GM12878 (cell line): ENCODE measurements at regions not wholly inside any gene's neighbourhood (a gene's known extent, or its start where the extent isn't known, plus 50 kb on each side); places are given as distances from the start of the nearest gene placed in this dataset.

Experiments used
- ATF7 ChIP-seq: fragments of 450-650 bp; IDR thresholded peaks from 2 replicates; pipeline ENCODE4 v1.6.1; 2016; ENCODE audit warnings: low read depth, mild to moderate bottlenecking
- BRCA1 ChIP-seq: IDR thresholded peaks from 2 replicates; pipeline ENCODE4 v1.6.1; 2011; ENCODE audit warnings: low read depth, low read length, improper control_type of control experiment
- CHD2 ChIP-seq: IDR thresholded peaks from 2 replicates; pipeline ENCODE4 v1.6.1; 2011; ENCODE audit warnings: low read depth, low read length, improper control_type of control experiment, borderline replicate concordance
- KLF5 ChIP-seq: fragments of 450-650 bp; IDR thresholded peaks from 2 replicates; pipeline ENCODE4 v1.6.1; 2014; ENCODE audit warnings: mild to moderate bottlenecking; ENCODE audit not compliant: partially characterized antibody
- NBN ChIP-seq: fragments of 450-650 bp; IDR thresholded peaks from 2 replicates; pipeline ENCODE4 v1.6.1; 2016
- NFYB ChIP-seq: IDR thresholded peaks from 2 replicates; pipeline ENCODE4 v1.6.1; 2011; ENCODE audit warnings: low read depth, mild to moderate bottlenecking, low read length, improper control_type of control experiment, moderate library complexity; ENCODE audit not compliant: insufficient read depth
- NRF1 ChIP-seq: conservative IDR thresholded peaks from 2 replicates; pipeline ENCODE4 v1.6.1; 2011; ENCODE audit warnings: mild to moderate bottlenecking, low read depth, low read length, improper control_type of control experiment
- RELA ChIP-seq: fragments of 450-650 bp; IDR thresholded peaks from 2 replicates; pipeline ENCODE4 v1.8.0; 2014; ENCODE audit warnings: borderline replicate concordance; ENCODE audit not compliant: partially characterized antibody
- REST ChIP-seq: IDR thresholded peaks from 2 replicates; pipeline ENCODE4 v1.6.1; 2012; ENCODE audit warnings: mild to moderate bottlenecking, low read depth, low read length
- SIX5 ChIP-seq: IDR thresholded peaks from 2 replicates; pipeline ENCODE4 v1.6.1; 2011; ENCODE audit warnings: mild to moderate bottlenecking, low read depth, low read length, moderate library complexity; ENCODE audit not compliant: severe bottlenecking
- SREBF2 ChIP-seq: IDR thresholded peaks from 2 replicates; pipeline ENCODE4 v1.6.1; 2012; ENCODE audit warnings: mild to moderate bottlenecking, low read length
- TCF12 ChIP-seq: IDR thresholded peaks from 2 replicates; pipeline ENCODE4 v1.6.1; 2011; ENCODE audit warnings: low read depth, mild to moderate bottlenecking, low read length
- ZBTB40 ChIP-seq: fragments of 450-650 bp; IDR thresholded peaks from 2 replicates; pipeline ENCODE4 v1.6.1; 2016; ENCODE audit warnings: mild to moderate bottlenecking, moderate library complexity, borderline replicate concordance
- ZNF207 ChIP-seq: fragments of 450-650 bp; IDR thresholded peaks from 2 replicates; pipeline ENCODE4 v1.6.1; 2014; ENCODE audit warnings: antibody characterized with exemption, mild to moderate bottlenecking, borderline replicate concordance
- ZNF622 ChIP-seq: fragments of 450-650 bp; IDR thresholded peaks from 2 replicates; pipeline ENCODE4 v1.6.1; 2017; ENCODE audit warnings: mild to moderate bottlenecking, inconsistent platforms
- TF ChIP-seq, protein P1 (sequence below): fragments of 450-650 bp; IDR thresholded peaks from 2 replicates; pipeline ENCODE4 v1.6.1; 2016; ENCODE audit warnings: mild to moderate bottlenecking
- TF ChIP-seq, protein P2 (sequence below): fragments of 450-650 bp; IDR thresholded peaks from 2 replicates; pipeline ENCODE4 v1.6.1; 2017; ENCODE audit warnings: mild to moderate bottlenecking, low read depth, inconsistent platforms; ENCODE audit not compliant: poor library complexity, severe bottlenecking
- TF ChIP-seq, protein P3 (sequence below): fragments of 450-650 bp; conservative IDR thresholded peaks from 2 replicates; pipeline ENCODE4 v1.6.1; 2017; ENCODE audit warnings: mild to moderate bottlenecking, moderate library complexity

GRCh38 chr5:116365006-116365496 is 209.6 kb downstream of the SEMA6A start (continued):
- no peak for TF ChIP-seq BRCA1
- TF ChIP-seq, protein P1, sequence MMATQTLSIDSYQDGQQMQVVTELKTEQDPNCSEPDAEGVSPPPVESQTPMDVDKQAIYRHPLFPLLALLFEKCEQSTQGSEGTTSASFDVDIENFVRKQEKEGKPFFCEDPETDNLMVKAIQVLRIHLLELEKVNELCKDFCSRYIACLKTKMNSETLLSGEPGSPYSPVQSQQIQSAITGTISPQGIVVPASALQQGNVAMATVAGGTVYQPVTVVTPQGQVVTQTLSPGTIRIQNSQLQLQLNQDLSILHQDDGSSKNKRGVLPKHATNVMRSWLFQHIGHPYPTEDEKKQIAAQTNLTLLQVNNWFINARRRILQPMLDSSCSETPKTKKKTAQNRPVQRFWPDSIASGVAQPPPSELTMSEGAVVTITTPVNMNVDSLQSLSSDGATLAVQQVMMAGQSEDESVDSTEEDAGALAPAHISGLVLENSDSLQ = no peak
- peak; percentile 42; the same call in 1 of the 2 replicates for TF ChIP-seq ATF7
- TF ChIP-seq ZNF207 = 0 out of 2 replicates have a peak, but pooled peaks have one; percentile 45
- TF ChIP-seq TCF12 = peak; percentile 61; the same call in 1 of the 2 replicates
- TF ChIP-seq ZBTB40 = no peak
- TF ChIP-seq CHD2 = no peak
- TF ChIP-seq, protein P2, sequence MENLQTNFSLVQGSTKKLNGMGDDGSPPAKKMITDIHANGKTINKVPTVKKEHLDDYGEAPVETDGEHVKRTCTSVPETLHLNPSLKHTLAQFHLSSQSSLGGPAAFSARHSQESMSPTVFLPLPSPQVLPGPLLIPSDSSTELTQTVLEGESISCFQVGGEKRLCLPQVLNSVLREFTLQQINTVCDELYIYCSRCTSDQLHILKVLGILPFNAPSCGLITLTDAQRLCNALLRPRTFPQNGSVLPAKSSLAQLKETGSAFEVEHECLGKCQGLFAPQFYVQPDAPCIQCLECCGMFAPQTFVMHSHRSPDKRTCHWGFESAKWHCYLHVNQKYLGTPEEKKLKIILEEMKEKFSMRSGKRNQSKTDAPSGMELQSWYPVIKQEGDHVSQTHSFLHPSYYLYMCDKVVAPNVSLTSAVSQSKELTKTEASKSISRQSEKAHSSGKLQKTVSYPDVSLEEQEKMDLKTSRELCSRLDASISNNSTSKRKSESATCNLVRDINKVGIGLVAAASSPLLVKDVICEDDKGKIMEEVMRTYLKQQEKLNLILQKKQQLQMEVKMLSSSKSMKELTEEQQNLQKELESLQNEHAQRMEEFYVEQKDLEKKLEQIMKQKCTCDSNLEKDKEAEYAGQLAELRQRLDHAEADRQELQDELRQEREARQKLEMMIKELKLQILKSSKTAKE = no peak
- TF ChIP-seq NRF1 = no peak
- 0 out of 2 replicates have a peak, but pooled peaks have one; percentile 27 for TF ChIP-seq NBN
- TF ChIP-seq KLF5 = no peak
- TF ChIP-seq ZNF622 = no peak
- TF ChIP-seq SREBF2 = no peak
- TF ChIP-seq NFYB = peak; percentile 66
- no peak for TF ChIP-seq RELA
- TF ChIP-seq REST = no peak
- TF ChIP-seq, protein P3, sequence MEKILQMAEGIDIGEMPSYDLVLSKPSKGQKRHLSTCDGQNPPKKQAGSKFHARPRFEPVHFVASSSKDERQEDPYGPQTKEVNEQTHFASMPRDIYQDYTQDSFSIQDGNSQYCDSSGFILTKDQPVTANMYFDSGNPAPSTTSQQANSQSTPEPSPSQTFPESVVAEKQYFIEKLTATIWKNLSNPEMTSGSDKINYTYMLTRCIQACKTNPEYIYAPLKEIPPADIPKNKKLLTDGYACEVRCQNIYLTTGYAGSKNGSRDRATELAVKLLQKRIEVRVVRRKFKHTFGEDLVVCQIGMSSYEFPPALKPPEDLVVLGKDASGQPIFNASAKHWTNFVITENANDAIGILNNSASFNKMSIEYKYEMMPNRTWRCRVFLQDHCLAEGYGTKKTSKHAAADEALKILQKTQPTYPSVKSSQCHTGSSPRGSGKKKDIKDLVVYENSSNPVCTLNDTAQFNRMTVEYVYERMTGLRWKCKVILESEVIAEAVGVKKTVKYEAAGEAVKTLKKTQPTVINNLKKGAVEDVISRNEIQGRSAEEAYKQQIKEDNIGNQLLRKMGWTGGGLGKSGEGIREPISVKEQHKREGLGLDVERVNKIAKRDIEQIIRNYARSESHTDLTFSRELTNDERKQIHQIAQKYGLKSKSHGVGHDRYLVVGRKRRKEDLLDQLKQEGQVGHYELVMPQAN = no peak
- no peak for TF ChIP-seq SIX5
